Mesothelial cell of epicardium (in vitro differentiated cells): ENCODE measurements at regions not wholly inside any gene's neighbourhood (a gene's known extent, or its start where the extent isn't known, plus 50 kb on each side); places are given as distances from the start of the nearest gene placed in this dataset.
A peak's percentile ranks its signal among the peaks of the same experiment; 100 is the strongest.

Experiments used
- DNase-seq, 2 experiments: peaks; one replicate each; pipeline ENCODE4 v3.0.0; 2021; ENCODE audit warnings: low spot score in 2 of 2; ENCODE audit not compliant: unreplicated experiment in 2 of 2
- H3K27ac Mint-ChIP-seq: 2 replicates; pipeline ENCODE4 v1.8.0; 2021; ENCODE audit warnings: mixed read lengths
- H3K27me3 Mint-ChIP-seq: 2 replicates; pipeline ENCODE4 v1.8.0; 2021; ENCODE audit warnings: low read depth, mixed read lengths
- H3K36me3 Mint-ChIP-seq: 2 replicates; pipeline ENCODE4 v1.8.0; 2021; ENCODE audit warnings: mixed read lengths
- H3K4me1 Mint-ChIP-seq: 2 replicates; pipeline ENCODE4 v1.8.0; 2021; ENCODE audit warnings: mixed read lengths
- H3K4me3 Mint-ChIP-seq: 2 replicates; pipeline ENCODE4 v1.8.0; 2021; ENCODE audit warnings: mild to moderate bottlenecking, moderate library complexity, mixed read lengths
- H3K9me3 Mint-ChIP-seq: 2 replicates; pipeline ENCODE4 v1.8.0; 2021; ENCODE audit warnings: mixed read lengths
- TF ChIP-seq, protein P1 (sequence below): fragments of 200-600 bp; sonication (generic); IDR thresholded peaks from one replicate; pipeline ENCODE4 v1.5.0; 2021; ENCODE audit warnings: antibody characterized with exemption; ENCODE audit not compliant: unreplicated experiment

DNA sequence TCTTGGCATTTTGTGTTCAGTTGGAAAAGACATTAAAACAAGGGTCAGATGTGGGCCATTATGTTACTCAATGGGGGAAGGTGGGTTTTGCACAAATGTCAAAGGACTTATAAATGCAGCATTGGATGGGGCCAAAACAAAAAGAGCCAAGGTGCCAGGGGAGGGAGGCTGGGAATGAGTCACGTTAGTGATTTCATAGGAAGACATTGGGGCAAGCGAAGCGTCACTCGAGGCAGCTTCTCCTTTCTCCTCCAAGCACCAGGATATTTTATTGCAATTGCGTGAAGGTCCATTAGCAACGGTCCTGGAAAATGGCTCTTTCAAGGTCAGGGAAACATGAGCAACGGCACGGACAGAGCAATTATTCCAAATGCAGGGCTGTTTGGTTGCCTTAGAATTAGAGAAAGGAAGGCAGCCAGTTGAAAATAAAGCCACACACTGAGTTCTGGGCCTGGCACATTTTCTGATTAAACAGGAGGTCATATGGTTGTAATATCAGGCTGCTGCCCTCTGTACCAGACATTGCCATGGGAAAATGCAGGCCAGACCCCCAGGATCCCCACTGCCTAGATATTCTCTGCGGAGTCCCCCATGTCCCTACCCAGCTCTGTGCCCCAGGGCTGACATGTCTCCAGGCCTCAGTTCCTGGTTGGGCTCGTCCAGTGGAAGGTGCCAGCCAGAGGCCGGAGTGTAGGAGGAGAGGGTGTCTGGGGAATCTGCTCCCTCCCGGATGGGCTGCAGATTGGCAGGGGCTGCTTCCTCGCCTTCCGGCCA is 63.3 kb upstream of the NANOS1 start:
- H3K27me3 Mint-ChIP-seq = no peaks in the 10 kb centered on the region
- H3K4me3 Mint-ChIP-seq = no peak overlapping the region
- TF ChIP-seq, protein P1, sequence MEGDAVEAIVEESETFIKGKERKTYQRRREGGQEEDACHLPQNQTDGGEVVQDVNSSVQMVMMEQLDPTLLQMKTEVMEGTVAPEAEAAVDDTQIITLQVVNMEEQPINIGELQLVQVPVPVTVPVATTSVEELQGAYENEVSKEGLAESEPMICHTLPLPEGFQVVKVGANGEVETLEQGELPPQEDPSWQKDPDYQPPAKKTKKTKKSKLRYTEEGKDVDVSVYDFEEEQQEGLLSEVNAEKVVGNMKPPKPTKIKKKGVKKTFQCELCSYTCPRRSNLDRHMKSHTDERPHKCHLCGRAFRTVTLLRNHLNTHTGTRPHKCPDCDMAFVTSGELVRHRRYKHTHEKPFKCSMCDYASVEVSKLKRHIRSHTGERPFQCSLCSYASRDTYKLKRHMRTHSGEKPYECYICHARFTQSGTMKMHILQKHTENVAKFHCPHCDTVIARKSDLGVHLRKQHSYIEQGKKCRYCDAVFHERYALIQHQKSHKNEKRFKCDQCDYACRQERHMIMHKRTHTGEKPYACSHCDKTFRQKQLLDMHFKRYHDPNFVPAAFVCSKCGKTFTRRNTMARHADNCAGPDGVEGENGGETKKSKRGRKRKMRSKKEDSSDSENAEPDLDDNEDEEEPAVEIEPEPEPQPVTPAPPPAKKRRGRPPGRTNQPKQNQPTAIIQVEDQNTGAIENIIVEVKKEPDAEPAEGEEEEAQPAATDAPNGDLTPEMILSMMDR = no peak
- DNase-seq = no peak
- H3K36me3 Mint-ChIP-seq = no peaks in the 10 kb centered on the region
- H3K4me1 Mint-ChIP-seq = peaks cover 42% of the 10 kb centered on the region
- peaks cover 9% of the 10 kb centered on the region for H3K9me3 Mint-ChIP-seq
- H3K27ac Mint-ChIP-seq = no peak overlapping the region

DNA sequence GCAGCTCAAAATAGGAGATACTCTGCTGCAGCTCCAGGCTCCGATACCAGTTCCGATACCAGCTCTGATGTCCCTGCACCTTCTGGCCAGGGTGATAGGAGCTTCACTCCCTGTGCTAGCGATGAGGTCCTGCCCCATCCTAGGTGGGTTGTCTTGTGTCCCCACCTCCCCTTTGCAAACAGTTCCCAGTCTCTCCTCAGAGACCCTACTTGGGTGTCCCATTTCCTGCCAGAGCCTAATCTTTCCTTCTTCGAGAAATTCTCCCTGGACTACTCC is 62.7 kb upstream of the NANOS1 start:
- no peak overlapping the region for H3K4me3 Mint-ChIP-seq
- no peaks in the 10 kb centered on the region for H3K36me3 Mint-ChIP-seq
- DNase-seq = no peak
- peaks cover 9% of the 10 kb centered on the region for H3K9me3 Mint-ChIP-seq
- no peak overlapping the region for H3K27ac Mint-ChIP-seq
- TF ChIP-seq, protein P1 = no peak
- H3K27me3 Mint-ChIP-seq = no peaks in the 10 kb centered on the region
- peaks cover 42% of the 10 kb centered on the region for H3K4me1 Mint-ChIP-seq

DNA sequence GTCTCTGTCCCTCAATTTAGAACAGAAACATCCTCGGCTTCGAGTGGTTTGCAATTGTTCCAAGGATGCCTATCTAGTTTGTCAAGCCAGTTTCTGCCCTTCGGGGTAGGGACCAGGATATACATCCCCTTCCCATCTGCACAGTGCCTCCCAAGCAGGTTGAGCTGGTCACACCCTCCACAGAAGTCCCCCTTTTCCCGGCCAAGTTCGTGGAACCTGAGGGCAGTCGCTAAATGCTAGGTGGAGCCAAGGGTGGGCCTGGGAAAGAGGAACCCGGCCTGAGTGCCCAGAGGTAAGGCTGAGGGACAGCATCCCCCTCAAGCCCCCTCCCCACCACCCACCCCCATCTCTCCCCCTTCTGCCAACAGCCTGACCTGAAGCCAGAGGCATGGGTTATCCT is 62.4 kb upstream of the NANOS1 start:
- Mint-ChIP-seq H3K4me1 (peaks cover 42% of the 10 kb centered on the region), H3K27ac (no peak overlapping the region), H3K4me3 (no peak overlapping the region), H3K36me3 (peaks cover 2% of the 10 kb centered on the region), H3K9me3 (peaks cover 9% of the 10 kb centered on the region), H3K27me3 (no peaks in the 10 kb centered on the region)
- DNase-seq = no peak
- TF ChIP-seq, protein P1 = no peak

DNA sequence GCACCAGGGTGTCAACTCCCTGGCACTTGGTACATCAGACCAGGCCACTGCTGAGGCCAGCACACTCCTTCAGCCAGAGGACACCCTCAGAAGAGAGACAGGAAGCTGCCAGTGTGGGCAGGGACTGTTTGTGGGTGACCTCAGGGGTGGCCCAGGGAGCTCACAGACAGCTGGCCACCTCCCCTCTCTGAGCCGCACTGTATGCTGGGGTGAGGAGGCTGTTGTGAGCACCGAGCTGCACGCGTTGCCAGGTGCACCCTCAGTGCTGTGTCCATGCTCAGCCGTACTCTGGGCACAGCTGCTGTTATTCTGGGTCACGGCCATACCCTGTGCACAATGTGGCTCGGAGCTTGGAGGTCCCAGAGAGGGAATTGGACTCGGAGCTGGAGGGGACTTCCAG is 61.5 kb upstream of the NANOS1 start:
- TF ChIP-seq, protein P1 = no peak
- H3K9me3 Mint-ChIP-seq = peaks cover 13% of the 10 kb centered on the region
- H3K27me3 Mint-ChIP-seq = no peaks in the 10 kb centered on the region
- H3K4me1 Mint-ChIP-seq = peaks cover 35% of the 10 kb centered on the region
- no peak overlapping the region for H3K4me3 Mint-ChIP-seq
- peaks cover 4% of the 10 kb centered on the region for H3K36me3 Mint-ChIP-seq
- DNase-seq = no peak
- H3K27ac Mint-ChIP-seq = no peak overlapping the region

DNA sequence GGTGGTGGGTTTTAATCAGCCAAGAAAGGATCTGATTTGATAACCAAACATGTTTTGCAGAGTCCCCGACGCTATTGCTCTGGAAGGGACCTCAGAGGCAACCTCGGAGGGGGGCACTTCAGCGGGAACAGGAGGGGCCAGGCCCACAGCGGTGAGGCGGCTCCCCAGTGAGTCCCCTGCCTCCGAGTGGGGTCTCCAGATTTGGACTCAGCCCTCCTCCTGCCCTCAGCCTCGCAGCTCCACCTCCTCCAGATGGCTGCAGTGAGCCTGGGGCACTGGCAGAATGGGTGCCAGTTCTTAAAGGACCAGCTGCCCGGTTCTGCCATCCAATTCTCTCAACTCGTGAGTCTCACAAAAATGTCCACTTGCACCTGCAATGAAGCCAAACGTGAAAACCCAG is 61.0 kb upstream of the NANOS1 start:
- Mint-ChIP-seq H3K9me3 (peaks cover 17% of the 10 kb centered on the region), H3K4me3 (no peak overlapping the region), H3K4me1 (peaks cover 35% of the 10 kb centered on the region), H3K27ac (no peak overlapping the region), H3K36me3 (peaks cover 8% of the 10 kb centered on the region), H3K27me3 (no peaks in the 10 kb centered on the region)
- no peak for DNase-seq
- TF ChIP-seq, protein P1 = no peak

- no peak overlapping the region for H3K4me3 Mint-ChIP-seq
- peak overlapping the region; percentile 81 for H3K27ac Mint-ChIP-seq
- no peak for DNase-seq
- no peaks in the 10 kb centered on the region for H3K27me3 Mint-ChIP-seq
- H3K9me3 Mint-ChIP-seq = peaks cover 20% of the 10 kb centered on the region
- H3K4me1 Mint-ChIP-seq = peaks cover 35% of the 10 kb centered on the region
- TF ChIP-seq, protein P1 = no peak
- H3K36me3 Mint-ChIP-seq = peaks cover 11% of the 10 kb centered on the region
Measured at GRCh38 chr10:118969014-118969413, 60.5 kb upstream of the NANOS1 start.
